OCI-LY3 (cell line): ENCODE measurements at regions not wholly inside any gene's neighbourhood (a gene's known extent, or its start where the extent isn't known, plus 50 kb on each side); places are given as distances from the start of the nearest gene placed in this dataset.

Experiments
- CTCF ChIP-seq: fragments of 200-600, 300-600 bp; sonication (generic); IDR thresholded peaks from 2 replicates; pipeline ENCODE4 v1.5.1; 2014; ENCODE audit warnings: antibody characterized with exemption, low read length, low read depth
- EZH2phosphoT487 ChIP-seq: fragments of 200-600 bp; shearing (Covaris generic); IDR thresholded peaks from 2 replicates; pipeline ENCODE4 v1.6.1; 2018; ENCODE audit warnings: antibody characterized with exemption, mixed run types, low read depth

GRCh38 chr4:54541426-54542118, 116.2 kb upstream of the KIT start:
- TF ChIP-seq CTCF (no peak), EZH2phosphoT487 (no peak)
